C1 segment of cervical spinal cord (tissue), 14 donors: ENCODE measurements at regions not wholly inside any gene's neighbourhood (a gene's known extent, or its start where the extent isn't known, plus 50 kb on each side); places are given as distances from the start of the nearest gene placed in this dataset.
"Not testable (repeated sequence)": the region's sequence is repeated elsewhere in the genome, so short reads cannot be mapped to it uniquely, and the experiment has no call there.

Experiments
- DNase-seq, 14 donors: peaks; one replicate each; lab custom pipeline; 2025; lab: John Stamatoyannopoulos, UW

DNA sequence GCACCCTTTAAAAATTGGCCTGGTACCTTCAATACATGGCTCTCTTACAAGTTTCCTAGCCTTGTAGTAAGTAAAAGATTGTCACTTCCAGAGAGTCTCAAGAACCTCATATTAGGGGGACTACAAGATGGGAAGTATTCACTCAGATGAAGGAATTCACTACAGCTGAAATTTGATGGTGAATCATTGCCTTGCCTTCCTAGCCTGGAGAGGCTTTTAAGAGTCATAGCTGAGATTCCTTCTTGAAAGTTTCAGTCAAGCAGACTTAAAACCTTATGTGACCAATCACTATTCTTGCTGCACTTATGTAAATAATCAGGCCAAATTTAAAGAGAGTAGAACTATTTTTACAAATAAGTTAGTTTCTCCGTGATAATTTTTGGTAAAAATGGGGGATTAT, 451.6 kb downstream of the TRHDE start:
- DNase-seq: no peak

DNA sequence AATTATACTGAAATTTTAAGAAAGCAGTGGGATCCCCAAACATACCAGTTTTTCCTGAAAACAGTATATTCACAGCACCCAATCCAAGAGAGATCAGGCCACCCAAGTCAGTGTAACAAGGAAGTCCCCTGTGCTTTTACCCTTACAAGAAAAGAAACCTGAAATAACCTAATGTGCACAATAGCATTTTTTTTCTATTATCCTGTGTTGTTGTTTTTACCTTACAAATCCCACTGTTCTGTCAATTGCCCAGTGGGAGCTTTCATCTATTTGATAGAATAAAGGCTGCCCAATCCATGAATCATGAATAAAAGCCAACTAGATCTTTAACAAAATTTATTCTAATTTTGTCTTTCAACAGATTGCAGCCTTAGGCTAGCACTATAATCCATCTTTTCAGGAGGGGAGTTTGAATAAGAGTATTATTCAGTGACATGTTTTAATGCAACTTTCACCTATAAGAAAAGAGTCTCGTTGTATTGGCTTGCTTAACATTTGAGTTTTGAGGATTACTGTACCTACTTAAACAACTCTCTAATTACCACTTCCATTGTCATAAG, 457.4 kb downstream of the TRHDE start:
- no peak for DNase-seq

DNA sequence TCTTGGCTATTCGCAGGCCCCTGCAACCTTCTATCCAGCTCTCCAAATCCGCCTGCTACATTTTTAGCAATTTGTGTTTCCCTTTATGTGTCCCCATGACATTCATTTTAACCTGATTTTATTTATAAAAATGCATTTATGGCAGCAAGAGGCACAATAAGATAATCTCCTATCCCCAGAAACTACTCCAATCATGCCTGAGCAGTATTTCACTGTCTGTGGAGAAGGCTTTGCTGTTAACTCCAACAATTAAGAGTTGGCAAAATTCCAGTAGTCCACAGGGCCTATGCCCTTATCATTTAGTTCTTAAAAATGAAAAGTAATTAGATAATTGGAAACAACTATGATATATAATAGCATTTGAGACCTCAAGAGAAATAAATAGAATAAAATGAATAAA, 462.4 kb downstream of the TRHDE start:
- no peak for DNase-seq

DNA sequence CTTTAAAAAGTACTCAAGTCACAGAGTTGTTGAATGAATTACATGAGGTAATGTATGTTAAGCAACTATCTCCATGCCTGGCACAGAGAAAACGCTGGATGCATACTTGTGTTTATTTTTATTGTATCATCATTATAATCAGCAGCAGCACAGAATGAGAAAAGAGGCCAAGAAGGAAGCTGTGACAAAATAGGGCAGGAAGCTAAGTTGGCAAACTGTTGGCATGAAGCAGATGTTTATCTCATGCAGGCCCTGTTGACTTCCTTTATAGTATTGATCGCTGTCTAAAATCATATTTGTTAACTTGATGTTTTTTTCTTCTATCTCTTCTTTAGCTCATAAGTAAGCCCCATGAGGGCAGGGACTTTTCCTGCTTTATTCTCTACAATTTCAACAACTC, 466.6 kb downstream of the TRHDE start:
- no peak for DNase-seq

DNA sequence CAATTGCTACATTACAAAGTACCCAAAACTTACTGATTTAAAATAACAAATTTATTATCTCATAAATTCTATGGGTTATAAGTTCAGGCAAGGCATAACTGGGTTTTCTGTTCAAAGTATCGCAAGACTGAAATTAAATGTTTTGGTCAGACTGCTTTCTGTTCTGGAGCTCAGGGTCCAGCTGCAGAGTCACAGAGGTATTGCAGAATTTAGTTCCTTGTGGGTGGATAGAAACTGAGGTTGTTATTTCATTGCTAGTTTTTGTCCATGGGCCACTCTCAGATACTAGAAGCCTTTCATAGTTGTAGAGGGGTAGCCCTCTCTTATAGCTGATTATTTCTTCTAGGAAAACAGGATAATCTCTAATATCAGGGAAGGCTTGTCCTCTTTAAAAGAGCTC, 467.9 kb downstream of the TRHDE start:
- no peak for DNase-seq

DNA sequence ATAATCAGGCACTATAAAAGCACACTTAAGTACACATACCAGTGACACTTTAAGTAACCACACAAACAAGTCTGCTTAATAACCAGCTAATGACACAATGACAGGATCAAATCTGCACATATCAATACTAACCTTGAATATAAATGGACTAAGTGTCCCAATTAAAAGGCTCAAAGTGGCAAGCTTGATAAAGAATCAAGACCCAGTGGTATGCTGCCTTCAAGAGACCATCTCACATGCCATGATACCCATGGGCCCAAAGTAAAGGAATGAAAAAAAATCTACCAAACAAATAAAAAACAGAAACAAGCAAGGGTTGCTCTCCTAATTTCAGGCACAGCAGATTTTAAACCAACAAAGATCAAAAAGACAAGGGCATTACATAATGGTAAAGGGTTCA, 470.4 kb downstream of the TRHDE start:
- no peak for DNase-seq

DNA sequence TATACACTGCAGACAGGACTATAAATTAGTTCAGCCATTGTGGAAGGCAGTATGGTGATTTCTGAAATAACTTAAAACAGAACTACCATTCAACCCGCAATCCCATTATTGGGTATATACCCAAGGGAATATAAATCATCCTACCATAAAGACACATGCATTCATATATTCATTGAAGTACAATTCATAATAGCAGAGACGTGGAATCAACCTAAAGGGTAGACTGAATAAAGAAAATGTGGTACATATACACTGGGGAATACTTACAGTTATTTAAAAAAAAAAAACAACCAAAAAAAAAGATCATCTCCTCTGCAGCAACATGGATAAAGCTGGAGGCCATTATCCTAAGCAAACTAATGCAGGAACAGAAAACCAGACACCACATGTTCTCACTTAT, 473.9 kb downstream of the TRHDE start:
- DNase-seq: no peak

DNA sequence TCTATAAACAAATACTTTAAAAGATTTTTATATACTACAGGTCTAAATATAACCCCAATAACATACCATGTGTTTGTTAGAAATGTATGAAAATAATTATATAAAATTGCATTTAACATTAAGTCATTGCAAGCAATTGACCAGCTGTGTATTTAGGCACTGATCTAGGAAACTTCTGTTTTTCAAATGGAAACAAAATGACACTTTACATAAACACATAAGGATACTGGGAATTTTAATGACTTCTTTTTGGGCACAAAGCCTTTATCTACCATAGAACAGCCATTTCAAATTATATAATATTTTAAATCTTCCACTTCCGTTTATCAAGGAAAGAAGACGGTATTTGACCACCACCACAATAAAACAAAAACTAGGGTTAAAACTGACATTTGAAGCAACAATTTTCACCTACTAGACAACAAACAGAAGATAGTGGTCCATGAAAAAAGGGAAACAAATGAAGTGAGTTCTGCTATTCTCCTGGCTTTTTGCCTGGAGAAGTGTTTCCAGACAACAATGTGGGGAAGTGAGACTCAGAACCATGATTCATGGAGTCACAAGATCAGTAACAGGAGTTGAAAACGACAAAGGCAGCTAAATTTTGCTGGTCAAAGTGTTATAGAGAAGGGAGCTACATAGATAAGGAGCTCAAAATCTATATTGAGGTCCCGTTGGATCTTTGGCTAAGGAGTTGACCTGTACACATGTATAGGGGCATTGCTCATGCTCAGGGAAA, 475.1 kb downstream of the TRHDE start:
- DNase-seq: peak in 2 of 14 donors; percentile 2 to 3

DNA sequence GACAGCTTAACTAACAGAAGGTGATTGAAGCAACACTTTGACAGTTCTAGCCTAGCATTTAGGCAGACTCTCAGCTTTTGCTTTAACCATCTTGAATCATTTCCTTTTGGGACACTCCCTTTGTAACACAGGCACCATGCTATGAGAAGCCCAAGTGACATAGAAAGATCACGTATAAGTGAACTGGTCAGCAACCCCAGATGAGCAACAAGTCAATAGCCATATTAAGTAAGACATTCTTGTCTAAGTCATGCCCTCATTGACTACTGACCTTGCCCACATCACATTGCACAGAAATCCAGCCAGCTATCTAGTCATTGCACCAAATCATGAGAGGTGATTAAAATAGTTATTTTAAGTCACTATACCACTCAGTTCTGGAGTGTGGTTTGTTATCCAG, 476.8 kb downstream of the TRHDE start:
- DNase-seq: no peak

DNA sequence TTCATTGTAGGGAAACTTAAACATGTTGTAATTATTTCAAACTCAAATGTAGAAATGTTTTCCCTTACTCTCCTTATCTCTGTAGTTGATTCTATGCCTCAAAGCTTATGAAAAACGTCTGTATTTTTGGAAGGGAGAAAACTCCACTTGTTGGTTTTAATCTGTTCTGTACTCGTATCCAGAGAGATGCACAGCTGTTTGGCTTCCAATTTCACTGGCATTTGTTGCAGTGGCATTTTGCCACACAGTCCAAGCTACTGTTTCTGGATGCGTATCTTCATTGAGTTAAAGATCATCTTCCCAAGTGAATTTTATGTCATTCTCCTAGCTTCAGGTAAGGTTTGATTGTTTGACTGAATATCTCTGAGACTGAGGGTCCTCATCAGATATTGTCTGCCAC, 481.4 kb downstream of the TRHDE start:
- DNase-seq: no peak

DNA sequence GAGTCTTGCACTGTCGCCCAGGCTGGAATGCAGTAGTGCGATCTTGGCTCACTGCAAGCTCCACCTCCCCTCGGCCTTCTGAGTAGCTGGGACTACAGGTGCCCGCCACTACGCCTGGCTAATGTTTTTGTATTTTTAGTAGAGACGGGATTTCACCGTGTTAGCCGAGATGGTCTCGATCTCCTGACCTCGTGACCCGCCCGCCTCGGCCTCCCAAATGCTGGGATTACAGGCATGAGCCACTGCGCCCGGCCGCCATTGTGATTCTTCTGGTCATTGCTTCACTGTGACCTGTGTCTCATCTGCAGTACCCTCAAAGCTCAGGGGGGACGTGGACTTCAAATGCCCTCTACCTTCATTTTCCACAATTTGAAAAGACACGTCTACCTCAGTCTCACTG, 481.9 kb downstream of the TRHDE start:
- not testable (repeated sequence) for DNase-seq

DNA sequence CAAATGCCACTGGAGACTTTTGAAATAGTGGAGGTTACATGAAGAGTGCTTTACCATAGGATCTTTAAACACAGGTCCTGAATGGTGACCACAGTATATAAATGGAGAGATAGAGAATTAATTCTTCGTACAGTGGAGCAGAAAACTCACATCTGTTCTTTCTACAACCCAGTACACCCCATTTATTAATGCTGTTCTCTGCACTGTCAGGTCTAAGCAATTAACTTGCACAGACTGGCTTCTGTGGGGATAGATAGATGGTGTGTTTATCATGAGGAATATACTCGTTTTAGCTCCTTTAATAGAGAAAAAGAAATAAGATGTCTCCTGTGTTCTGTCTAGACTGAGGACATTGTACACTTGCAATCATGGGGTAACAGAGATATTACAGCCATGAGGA, 494.3 kb downstream of the TRHDE start:
- DNase-seq: no peak

DNA sequence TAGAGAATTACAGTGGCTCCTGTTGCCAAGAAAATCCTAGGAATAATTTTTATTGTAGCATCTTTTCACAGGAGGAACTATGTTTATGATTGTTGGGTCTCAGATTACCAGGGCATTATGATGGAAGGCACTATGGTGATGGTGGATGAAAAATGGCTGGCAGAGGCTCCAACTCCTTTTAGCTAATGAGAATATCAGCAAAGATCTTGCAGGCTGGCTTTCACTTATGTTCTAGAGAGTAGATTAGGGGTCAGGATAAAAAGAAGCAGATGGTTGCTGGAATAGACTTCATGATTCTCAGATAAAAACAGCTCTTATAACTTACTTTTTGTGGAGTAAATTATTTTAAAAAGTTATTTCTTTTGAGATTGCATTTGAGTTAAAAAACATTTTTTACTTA, 501.9 kb downstream of the TRHDE start:
- no peak for DNase-seq

DNA sequence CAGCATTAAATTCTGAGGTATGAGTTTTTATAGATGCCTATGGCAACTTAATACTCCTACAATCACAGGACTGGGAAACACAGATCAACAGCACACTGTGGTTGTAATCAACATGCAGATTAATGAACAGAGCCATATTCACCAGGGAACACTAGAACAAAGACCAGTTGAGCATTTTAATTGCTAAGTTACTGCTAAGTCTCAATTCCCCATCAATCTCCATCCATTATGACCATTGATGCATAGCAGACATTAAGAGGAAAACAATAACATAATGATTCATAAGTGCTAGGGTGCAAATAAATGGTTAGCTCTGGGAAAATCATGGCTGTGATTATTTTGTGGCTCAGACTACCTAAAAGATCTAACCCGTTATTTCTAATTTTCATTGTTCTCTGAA, 505.6 kb downstream of the TRHDE start:
- DNase-seq: no peak

DNA sequence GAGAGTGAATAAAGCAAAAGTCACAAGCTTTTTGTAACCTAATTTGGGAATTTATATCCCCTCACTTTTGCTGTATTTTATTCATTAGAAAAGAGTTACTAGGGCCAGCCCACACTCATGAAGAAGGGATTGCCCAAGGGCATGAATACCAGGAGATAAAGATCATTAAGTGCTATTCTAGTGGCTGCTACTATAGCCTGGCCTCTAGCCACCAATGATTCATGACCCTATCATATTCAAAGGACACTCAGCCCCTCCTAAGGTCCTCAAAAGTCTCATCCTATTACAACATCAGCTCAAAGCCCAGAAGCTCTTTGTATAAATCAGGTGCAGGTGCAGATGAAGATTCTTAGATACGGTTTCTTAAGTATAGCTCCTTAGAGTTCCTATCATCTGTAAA, 518.1 kb downstream of the TRHDE start:
- no peak for DNase-seq

DNA sequence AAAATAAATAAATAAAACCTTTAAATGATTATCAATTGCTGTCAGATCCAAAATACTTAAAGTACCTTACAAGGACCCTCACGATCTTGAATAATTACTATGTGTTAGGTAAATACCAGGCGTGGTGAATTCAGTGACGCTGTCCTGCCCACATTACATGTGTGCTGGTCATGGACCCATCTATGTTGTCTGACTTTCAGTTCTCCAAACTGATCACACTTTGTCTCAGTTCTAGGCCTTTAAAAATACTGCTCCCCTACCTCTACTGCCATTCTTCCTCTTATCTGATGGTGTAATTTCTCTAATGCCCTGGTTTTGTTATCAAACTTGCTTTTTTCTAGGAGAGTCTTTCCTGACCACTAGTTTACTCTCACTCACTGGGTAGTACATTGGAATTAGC, 520.7 kb downstream of the TRHDE start:
- DNase-seq: no peak

DNA sequence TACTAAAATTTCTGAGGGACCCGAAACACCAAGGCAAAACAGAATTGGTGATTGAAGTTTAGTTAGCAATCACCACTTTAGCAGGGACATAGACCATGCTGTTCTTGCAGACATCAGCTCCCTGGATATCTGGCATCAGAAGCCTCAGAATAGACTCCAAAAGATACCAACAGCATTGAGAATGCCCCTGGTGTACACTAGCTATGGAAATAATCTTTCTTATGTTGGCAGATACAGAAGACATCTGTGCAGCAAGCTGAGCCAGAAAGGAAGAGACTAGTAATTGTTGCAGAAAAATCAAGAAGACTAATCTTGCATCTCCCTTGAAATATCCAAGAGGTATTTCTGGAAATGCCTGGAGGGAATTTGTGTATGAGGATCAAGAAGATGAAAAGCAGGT, 521.6 kb downstream of the TRHDE start:
- DNase-seq: no peak

DNA sequence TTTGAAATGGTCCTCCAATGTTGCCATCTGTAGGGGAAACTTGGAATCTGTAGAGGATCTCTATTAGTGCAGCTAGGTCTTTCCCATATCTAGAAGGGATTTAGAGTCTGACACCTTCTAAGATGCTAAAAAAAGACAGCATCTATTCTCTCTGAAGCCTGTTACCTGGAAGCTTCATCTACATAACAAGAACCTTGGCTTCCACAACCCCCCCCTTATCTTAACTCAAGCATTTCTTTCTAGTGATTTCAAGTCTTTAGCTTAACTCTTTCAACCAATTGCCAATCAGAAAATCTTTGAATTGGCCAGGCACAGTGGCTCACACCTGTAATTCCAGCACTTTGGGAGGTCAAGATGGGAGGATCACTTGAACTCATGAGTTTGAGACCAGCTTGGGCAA, 543.3 kb downstream of the TRHDE start:
- DNase-seq: no peak

DNA sequence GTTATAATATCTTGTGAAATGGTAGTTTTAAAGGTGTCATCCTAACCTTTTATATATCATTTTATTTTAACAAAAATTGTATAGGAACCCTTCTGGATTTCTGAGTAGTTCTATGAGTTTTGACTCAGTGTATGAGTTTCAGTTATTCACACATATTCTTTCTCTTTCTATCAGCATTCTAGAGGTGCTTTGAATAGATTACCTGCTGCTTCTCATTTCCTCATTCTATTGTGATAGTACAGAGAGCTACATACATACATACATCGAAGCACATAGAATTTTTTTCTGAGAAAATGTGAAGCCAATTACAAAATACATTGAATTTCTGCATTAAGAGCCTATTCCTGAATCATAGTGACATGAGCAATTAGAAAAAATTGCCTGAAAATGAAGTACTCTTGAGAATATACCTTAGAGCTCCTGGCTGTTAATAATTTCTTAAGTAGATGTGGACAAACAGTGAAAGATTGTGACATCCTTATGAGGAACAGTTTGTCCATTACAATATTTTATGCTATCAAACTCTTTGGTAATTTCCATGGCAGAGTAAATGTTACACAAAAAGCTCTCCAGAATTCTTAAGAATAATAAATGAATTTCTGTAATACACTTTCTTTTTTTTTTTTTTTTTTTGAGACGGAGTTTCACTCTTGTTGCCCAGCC, 556.6 kb downstream of the TRHDE start:
- no peak for DNase-seq

DNA sequence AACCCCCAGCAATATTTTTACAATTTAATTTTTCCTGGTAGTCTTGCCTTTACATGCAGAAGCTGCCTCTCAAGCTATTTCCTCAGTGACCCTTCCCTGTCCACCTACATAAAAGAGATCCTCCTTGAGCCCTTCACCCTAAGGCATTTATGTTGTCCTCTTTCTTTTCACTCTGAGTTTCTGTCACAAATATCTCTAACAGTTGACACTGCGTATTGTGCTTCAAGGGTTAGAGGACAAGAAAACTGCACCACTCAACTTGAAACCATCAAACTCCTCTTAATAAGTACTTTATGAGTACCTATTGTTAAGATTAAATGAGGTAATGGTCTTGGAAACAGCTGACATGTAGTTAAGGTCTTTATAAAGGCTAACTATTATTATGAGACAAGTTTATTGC, 557.7 kb downstream of the TRHDE start:
- no peak for DNase-seq

DNA sequence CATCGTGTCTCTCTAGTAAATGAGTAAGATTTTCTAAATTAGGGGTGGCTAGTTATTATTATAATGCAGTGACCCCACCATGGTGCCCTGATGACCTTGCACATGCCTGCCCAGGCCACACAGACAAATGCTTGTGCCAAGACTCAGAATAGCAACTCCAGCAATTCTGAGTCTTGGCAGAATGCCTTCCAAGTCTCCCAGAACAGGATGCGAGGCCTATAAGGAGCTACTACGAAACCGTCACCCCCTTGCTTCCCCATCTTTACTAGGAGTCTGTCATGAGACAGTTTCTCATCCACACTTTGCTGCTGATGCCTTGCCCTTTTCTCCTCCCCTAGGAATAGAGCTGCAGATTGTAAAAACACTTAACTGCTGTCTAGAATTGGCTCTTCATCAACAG, 559.9 kb downstream of the TRHDE start:
- peak in 1 of 14 donors; percentile 13 for DNase-seq

DNA sequence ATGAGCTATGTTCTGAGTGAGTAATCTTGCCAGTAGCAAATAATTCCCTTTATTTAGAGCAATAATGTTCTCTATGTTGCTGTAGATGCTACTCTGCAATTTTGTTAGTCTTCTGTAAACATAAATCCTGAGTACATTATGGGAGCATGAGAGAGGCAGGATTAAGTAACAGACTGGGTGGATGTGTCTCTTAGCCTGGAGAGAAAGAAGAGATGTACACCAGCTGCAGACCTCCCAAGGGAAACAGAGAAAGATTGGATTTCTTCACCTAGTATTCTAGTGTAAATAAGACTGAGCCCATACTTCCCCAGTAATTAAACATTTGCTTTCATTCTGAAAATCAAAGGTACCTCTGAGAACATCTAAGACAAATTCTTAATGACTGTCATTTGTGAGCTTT, 564.0 kb downstream of the TRHDE start:
- no peak for DNase-seq

DNA sequence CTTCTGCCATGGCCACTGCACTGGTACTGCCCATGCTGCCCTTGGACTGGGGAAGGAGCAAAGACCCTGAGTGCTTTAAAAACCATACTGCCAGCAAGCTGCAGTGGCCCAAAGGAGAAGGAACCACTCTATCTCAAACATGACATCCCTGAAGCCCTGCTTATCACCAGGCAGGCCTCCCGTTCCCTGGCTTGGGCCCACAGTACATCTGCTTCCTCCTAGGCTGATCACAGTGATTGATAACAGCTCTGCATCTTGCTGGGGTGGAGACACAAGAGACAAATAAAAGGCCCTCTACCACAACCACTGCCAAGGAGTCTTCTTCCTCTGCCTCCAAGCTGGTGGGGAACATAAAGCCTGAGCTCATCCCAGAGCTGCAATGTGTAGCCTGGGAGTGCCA, 567.5 kb downstream of the TRHDE start:
- DNase-seq: no peak
